Peyer's patch (tissue), 4 donors: ENCODE measurements at regions not wholly inside any gene's neighbourhood (a gene's known extent, or its start where the extent isn't known, plus 50 kb on each side); places are given as distances from the start of the nearest gene placed in this dataset.

Experiments used
- CTCF ChIP-seq, 6 experiments: fragments of 450-650 bp in 4 of 6; fragments of 200-600 bp in 2 of 6; sonication (generic) in 1 of 6; IDR thresholded peaks; one replicate each; pipeline ENCODE4 v1.5.1; 2017 to 2019; ENCODE audit warnings: antibody characterized with exemption in 6 of 6, mild to moderate bottlenecking in 3 of 6, moderate library complexity in 1 of 6
- POLR2A ChIP-seq, 2 donors: fragments of 450-650 bp; IDR thresholded peaks; one replicate each; pipeline ENCODE4 v1.5.1; 2017; ENCODE audit warnings: antibody characterized with exemption in 2 of 2, mild to moderate bottlenecking in 2 of 2, moderate library complexity in 2 of 2

- no peak for TF ChIP-seq CTCF (IDR thresholded peaks at IDR 0.05)
- no peak for TF ChIP-seq POLR2A (IDR thresholded peaks at IDR 0.05)
These were observed 96.7 kb downstream of the NPAP1 start for GRCh38 chr15:24772266-24772665.
